ENCODE measurements at regions not wholly inside any gene's neighbourhood (a gene's known extent, or its start where the extent isn't known, plus 50 kb on each side); places are given as distances from the start of the nearest gene placed in this dataset.

DNA sequence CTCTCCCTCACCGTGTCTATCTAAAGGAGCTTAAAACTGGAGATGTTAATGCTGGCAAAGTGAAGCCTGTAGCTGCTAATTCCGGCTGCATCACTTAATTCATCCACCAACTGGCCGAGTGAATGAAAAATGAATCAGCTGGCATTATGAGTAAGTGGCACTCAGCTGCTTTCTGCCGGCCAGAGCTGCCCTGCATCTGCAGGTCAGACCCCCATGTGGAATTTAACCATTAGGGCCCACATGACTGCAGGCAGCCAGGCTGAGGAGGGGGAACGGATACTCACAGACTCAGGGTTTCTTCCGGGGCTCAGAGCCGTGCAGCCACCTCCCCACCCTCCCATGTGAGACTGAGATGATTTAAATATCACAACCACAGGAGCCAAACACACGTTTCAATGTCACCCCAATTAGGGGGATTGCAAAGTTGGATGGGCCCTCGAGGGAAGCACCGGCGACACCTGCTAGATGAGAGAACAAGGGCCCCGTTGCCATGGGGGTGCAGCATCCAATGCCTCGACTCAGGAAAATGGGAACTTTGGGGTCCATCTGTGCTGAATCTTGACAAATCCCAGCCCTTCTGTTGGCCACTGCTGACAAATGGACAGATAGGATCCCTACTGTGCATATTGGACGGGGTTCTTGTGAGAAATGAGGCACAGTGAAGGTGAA lies 115.6 kb upstream of the ALDH1B1 start:
- Histone ChIP-seq H3K4me2 (ENCODE audit: unreplicated experiment) (no peak overlapping the region), H3K4me1 (ENCODE audit: insufficient read depth) (no peaks in the 10 kb centered on the region), H3K9ac (no peak overlapping the region), H4K20me1 (ENCODE audit: insufficient read depth) (no peaks in the 10 kb centered on the region), H3K27me3 (replicated peaks; ENCODE audit: insufficient read depth) (peaks cover 17% of the 10 kb centered on the region; the same call in 1 of the 2 replicates), H3K27ac (no peak overlapping the region), H3F3A (ENCODE audit: insufficient read depth) (no peaks in the 10 kb centered on the region), H3K9me3 (ENCODE audit: low read depth) (no peaks in the 10 kb centered on the region), H3K36me3 (ENCODE audit: low read depth) (no peaks in the 10 kb centered on the region), H3K79me2 (ENCODE audit: insufficient read depth) (no peaks in the 10 kb centered on the region), H2AFZ (no peak overlapping the region), H3K9me2 (ENCODE audit: insufficient read depth) (no peaks in the 10 kb centered on the region), H3K4me3 (no peak overlapping the region)
- no peak for DNase-seq
- WGBS, 2 experiments (ENCODE audit: low coverage in 1 of 2, low lambda C conversion rate in 2 of 2, missing lambda C conversion rate in 2 of 2), result 46 to 48% methylated on average over 14 of the region's 14 CpGs
- TF ChIP-seq EZH2phosphoT487 (IDR thresholded peaks at IDR 0.05; ENCODE audit: insufficient read depth, low read depth), result no peak
- no peak for TF ChIP-seq EZH2 (IDR thresholded peaks at IDR 0.05; ENCODE audit: insufficient read depth, poor library complexity, severe bottlenecking)
- in situ Hi-C loops (cut with MboI), result no loop called here

DNA sequence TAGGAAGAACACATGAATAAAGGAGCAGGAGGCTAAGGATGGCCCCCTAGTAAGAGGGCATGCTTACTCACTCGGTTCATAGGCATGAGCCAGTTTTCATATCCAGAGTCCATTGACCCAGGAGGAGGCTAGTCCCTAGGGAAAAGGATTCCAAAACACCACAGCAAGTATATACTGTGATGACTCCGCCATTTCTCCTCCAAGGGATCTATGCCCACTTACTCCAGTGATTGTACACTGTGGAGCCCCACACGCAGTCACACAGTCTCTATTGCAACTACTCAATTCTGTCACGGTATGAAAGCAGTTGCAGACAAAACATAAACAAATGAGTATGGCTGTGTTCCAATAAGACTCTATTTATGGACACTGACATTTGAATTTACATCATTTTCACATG lies 117.7 kb upstream of the ALDH1B1 start:
- no peak overlapping the region for H3K4me2 ChIP-seq (ENCODE audit: unreplicated experiment)
- TF ChIP-seq EZH2 (IDR thresholded peaks at IDR 0.05; ENCODE audit: insufficient read depth, poor library complexity, severe bottlenecking), result no peak
- no peak for TF ChIP-seq EZH2phosphoT487 (IDR thresholded peaks at IDR 0.05; ENCODE audit: insufficient read depth, low read depth)
- H3K4me3 ChIP-seq, result no peak overlapping the region
- in situ Hi-C loops (cut with MboI), result no loop called here
- no peak overlapping the region for H3K27ac ChIP-seq
- no peak overlapping the region for H3K9ac ChIP-seq
- no peaks in the 10 kb centered on the region for H4K20me1 ChIP-seq (ENCODE audit: insufficient read depth)
- H2AFZ ChIP-seq, result no peak overlapping the region
- DNase-seq, result peak; percentile 8
- no peaks in the 10 kb centered on the region for H3K4me1 ChIP-seq (ENCODE audit: insufficient read depth)
- no peaks in the 10 kb centered on the region for H3K79me2 ChIP-seq (ENCODE audit: insufficient read depth)
- no peaks in the 10 kb centered on the region for H3K36me3 ChIP-seq (ENCODE audit: low read depth)
- 35 to 37% methylated on average over 4 of the region's 4 CpGs for WGBS, 2 experiments (ENCODE audit: low coverage in 1 of 2, low lambda C conversion rate in 2 of 2, missing lambda C conversion rate in 2 of 2)
- H3F3A ChIP-seq (ENCODE audit: insufficient read depth), result no peaks in the 10 kb centered on the region
- H3K9me3 ChIP-seq (ENCODE audit: low read depth), result no peaks in the 10 kb centered on the region
- no peaks in the 10 kb centered on the region for H3K9me2 ChIP-seq (ENCODE audit: insufficient read depth)
- H3K27me3 ChIP-seq (replicated peaks; ENCODE audit: insufficient read depth), result peaks cover 16% of the 10 kb centered on the region

DNA sequence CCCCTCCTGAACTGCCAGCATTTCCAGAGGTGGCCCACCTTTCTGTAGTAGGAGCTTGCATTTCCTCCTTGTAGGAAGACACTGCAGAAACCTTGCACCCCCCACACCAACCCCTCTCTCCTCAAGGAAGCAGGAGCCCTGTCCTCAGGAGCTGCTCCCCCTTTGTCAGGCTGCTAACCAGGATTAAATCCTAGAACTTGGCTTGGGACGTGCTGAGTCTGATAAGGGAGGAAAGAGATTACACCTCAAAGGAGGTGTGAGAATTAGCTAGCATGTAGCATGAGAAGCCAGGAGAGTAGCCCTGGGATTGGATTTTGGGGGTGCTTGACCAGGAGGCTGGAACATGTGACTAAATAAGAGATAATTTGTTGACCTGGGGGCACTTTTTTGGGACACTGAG lies 119.8 kb upstream of the ALDH1B1 start:
- Histone ChIP-seq H3K9me3 (ENCODE audit: low read depth) (no peaks in the 10 kb centered on the region), H3K36me3 (ENCODE audit: low read depth) (no peaks in the 10 kb centered on the region), H3K79me2 (ENCODE audit: insufficient read depth) (no peaks in the 10 kb centered on the region), H3K9me2 (ENCODE audit: insufficient read depth) (no peaks in the 10 kb centered on the region), H3K27ac (no peak overlapping the region), H3K27me3 (replicated peaks; ENCODE audit: insufficient read depth) (peaks cover 25% of the 10 kb centered on the region), H4K20me1 (ENCODE audit: insufficient read depth) (no peaks in the 10 kb centered on the region), H2AFZ (no peak overlapping the region), H3F3A (ENCODE audit: insufficient read depth) (no peaks in the 10 kb centered on the region), H3K9ac (no peak overlapping the region), H3K4me1 (ENCODE audit: insufficient read depth) (no peaks in the 10 kb centered on the region), H3K4me2 (ENCODE audit: unreplicated experiment) (no peak overlapping the region), H3K4me3 (no peak overlapping the region)
- no peak for DNase-seq
- 17 to 38% methylated on average over 1 of the region's 1 CpG for WGBS, 2 experiments (ENCODE audit: low coverage in 1 of 2, low lambda C conversion rate in 2 of 2, missing lambda C conversion rate in 2 of 2)
- in situ Hi-C loops (cut with MboI), result no loop called here
- TF ChIP-seq EZH2 (IDR thresholded peaks at IDR 0.05; ENCODE audit: insufficient read depth, poor library complexity, severe bottlenecking), result no peak
- no peak for TF ChIP-seq EZH2phosphoT487 (IDR thresholded peaks at IDR 0.05; ENCODE audit: insufficient read depth, low read depth)

DNA sequence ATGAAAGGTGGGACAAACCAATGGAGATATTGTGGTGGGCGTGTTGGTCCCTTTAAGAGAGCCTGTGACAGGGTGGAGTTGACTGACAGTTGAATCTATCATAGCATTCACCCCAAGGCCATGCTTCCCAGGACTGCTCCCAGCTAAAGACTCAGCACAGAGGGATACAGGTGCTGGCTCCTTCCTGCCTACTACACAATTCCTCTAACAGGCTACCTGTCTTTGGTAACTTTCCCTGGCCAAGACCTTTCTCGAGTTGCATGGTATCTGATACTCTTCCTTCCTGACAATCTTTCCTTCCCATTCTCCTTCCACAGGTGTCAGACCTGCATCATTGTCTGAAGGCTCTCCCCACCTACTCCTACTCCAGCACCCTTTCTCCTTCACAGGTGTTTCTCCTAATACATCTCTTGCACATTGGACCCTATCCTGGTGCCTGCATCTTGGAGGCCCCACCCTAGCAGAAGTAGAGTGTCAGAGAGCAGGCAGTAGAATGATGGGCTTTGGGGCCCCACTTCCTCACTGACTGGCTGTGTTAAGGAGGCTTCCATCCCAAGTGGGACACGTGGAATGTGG lies 120.7 kb upstream of the ALDH1B1 start:
- H3K27me3 ChIP-seq (replicated peaks; ENCODE audit: insufficient read depth), result peaks cover 25% of the 10 kb centered on the region
- WGBS, 2 experiments (ENCODE audit: low coverage in 1 of 2, low lambda C conversion rate in 2 of 2, missing lambda C conversion rate in 2 of 2), result 15 to 22% methylated on average over 3 of the region's 3 CpGs
- TF ChIP-seq EZH2 (IDR thresholded peaks at IDR 0.05; ENCODE audit: insufficient read depth, poor library complexity, severe bottlenecking), result no peak
- no peak for TF ChIP-seq EZH2phosphoT487 (IDR thresholded peaks at IDR 0.05; ENCODE audit: insufficient read depth, low read depth)
- no peak overlapping the region for H3K4me2 ChIP-seq (ENCODE audit: unreplicated experiment)
- no peaks in the 10 kb centered on the region for H3F3A ChIP-seq (ENCODE audit: insufficient read depth)
- no peak overlapping the region for H2AFZ ChIP-seq
- H3K79me2 ChIP-seq (ENCODE audit: insufficient read depth), result no peaks in the 10 kb centered on the region
- no peaks in the 10 kb centered on the region for H4K20me1 ChIP-seq (ENCODE audit: insufficient read depth)
- no peaks in the 10 kb centered on the region for H3K4me1 ChIP-seq (ENCODE audit: insufficient read depth)
- no peaks in the 10 kb centered on the region for H3K9me2 ChIP-seq (ENCODE audit: insufficient read depth)
- in situ Hi-C loops (cut with MboI), result no loop called here
- no peak overlapping the region for H3K27ac ChIP-seq
- H3K9me3 ChIP-seq (ENCODE audit: low read depth), result no peaks in the 10 kb centered on the region
- no peak overlapping the region for H3K4me3 ChIP-seq
- no peaks in the 10 kb centered on the region for H3K36me3 ChIP-seq (ENCODE audit: low read depth)
- DNase-seq, result no peak
- no peak overlapping the region for H3K9ac ChIP-seq
